GM18517 (cell line): ENCODE measurements at regions not wholly inside any gene's neighbourhood (a gene's known extent, or its start where the extent isn't known, plus 50 kb on each side); places are given as distances from the start of the nearest gene placed in this dataset.

ENCODE experiments used
- ATAC-seq: cut with Tn5 transposase; IDR thresholded peaks from one replicate; pipeline ENCODE4 v1.9.1; 2021; ENCODE audit warnings: mild to moderate bottlenecking, moderate library complexity; ENCODE audit not compliant: unreplicated experiment

DNA sequence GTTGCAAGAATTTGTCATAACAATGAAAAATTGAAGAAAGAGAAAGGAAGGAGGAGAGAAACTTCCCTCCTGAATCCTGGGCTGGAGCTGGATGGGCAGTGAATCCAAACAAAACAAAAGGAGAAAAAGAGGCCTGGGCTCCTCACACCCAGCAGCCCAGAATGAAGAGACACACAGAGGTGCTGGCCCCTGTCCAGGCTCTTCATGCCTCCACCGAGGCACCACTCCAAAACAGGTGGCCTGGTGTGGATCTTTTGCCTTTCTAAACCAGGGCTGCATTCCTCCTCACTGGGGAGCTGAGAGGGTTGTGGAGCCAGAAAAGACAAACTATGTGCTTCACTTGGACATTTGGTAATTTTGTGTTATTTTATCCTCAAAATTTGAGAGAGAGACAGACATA is 76.0 kb downstream of the FAM124B start:
- ATAC-seq, result no peak

GRCh38 chr2:224324604-224325003 is 77.3 kb downstream of the FAM124B start:
- ATAC-seq, result no peak

- no peak for ATAC-seq
Measured at GRCh38 chr2:224320660-224321059, 81.2 kb downstream of the FAM124B start.

GRCh38 chr2:224319750-224320149 is 82.2 kb downstream of the FAM124B start:
- no peak for ATAC-seq

- no peak for ATAC-seq
Measured at GRCh38 chr2:224312741-224313140, 89.2 kb downstream of the FAM124B start.

GRCh38 chr2:224310943-224311625 is 90.8 kb downstream of the FAM124B start:
- ATAC-seq, result no peak

GRCh38 chr2:224309176-224309575 is 92.7 kb downstream of the FAM124B start:
- no peak for ATAC-seq

DNA sequence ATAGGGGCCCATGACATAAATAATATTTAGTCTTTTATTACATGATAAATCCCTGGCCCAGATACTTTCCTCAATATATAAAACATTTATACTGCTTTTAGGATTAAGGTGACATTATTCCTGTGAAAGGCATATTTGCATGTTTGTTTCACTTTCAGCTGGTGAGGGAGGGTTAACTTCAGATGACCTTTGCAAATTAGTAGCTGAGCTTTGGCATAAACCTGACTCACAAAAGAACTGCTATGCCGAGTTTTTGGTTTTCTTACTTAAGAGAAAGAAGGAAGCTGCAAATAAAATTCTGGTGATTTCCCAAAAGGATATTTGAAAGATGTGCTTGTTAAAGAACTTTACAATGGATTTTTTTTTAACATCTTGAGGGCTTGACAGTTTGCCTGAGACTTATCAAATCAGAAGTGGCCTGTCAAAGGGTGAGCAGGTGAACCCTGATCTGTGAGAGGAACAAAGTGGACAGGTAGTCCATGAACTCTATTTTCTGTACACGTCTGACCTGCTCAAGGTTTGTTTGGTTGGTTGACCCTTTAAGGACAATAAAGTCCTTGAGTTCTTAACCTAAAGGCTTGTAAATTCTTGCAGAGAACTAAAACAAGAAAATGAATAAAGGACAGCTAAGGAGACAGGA is 93.5 kb downstream of the FAM124B start:
- peak; percentile 94 for ATAC-seq

DNA sequence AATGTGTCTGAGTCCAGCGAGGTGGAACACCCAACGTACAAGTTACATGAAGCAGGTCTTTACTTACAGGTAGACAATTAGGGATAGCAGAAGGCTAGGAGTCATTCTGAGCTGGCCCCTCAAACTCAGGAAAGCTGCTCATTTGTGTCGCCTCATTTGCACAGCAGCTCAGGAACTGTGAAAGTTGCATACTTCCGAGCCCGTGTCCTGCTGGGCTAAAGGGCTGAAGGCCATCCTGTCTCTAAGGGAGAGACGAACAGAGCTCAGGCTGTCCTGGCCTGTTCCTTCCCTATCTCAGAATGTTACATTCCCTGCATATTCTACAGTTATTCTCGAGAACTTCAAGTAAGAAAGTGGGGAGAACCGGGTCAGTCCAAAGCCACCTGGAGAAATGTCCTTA is 99.0 kb downstream of the FAM124B start:
- no peak for ATAC-seq

GRCh38 chr2:224293976-224294375 is 107.9 kb downstream of the FAM124B start:
- no peak for ATAC-seq

GRCh38 chr2:224287531-224287930 is 114.4 kb downstream of the FAM124B start:
- no peak for ATAC-seq

GRCh38 chr2:224286923-224287322 is 115.0 kb downstream of the FAM124B start:
- no peak for ATAC-seq

DNA sequence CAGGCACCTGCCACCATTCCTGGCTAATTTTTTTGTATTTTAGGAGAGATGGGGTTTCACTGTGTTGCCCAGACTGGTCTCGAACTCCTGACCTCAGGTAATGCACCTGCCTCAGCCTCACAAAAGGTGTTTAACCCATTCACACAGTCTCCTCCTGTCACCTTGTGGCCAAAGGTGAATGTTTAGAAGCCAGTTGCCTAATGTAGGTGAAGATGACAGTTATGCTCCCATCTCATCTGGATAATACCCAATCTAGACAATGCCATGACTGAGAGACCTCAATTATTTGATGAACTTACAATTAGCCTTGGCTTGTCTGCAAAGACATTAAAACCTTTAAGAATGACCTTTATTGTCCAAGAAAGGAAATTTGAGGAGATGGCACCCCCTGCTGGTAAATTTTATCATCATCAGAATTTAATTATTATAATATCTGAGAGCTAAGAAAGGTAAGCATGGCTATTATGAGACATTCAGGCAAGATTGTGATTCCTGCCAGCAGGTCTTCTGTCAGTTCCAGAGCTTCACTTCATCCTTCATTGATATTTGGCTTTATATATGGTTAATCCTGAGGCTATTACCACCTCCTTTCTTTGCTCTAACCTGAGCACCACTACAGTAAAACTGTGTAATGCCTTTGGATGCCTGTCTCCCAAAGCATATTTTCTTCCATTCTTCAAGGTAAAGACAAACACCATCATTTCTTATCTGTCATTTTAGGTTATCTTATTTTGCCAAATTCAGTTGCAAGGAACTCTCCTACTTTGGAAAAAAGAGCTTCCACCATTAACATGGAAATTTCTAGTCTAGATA is 117.6 kb downstream of the FAM124B start:
- no peak for ATAC-seq

GRCh38 chr2:224283466-224283965 is 118.4 kb downstream of the FAM124B start:
- ATAC-seq, result no peak

DNA sequence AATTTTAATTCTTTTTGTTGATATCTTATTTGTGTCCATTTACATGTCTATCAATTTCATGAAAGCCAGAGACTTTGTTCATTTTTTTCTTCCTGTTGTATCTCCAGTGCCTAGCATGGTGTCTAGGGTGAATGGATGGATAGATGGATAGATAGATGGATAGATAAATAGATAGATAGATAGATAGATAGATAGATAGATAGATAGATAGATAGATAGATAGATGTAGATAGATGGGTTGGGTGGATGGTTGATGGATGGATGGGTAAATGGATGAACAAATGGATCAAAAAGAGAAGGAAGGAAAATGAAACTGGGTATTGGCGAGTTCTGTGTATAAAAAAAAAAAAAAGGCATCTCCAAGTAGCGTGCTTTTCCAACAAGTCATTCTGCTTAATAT is 120.5 kb downstream of the FAM124B start:
- ATAC-seq, result no peak

DNA sequence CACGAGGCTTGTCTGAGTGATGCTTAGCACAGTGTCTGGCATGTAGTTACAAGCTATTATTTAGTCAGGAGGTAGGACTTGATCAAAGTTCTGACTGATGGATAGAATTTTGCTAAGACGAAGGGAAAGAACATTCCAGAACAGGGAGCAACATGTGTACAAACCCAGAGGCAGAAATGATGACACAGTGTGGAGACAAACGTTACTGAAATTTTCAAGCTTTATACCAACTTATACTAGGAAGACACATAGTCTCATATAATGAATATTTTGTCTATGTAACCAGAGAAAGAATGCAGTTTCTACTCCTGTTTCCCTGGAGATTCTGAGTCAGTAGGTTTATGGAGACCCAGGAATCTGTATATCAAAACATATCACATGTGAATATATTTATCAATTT is 123.4 kb downstream of the FAM124B start:
- no peak for ATAC-seq

GRCh38 chr2:224276251-224276650 is 125.7 kb downstream of the FAM124B start:
- ATAC-seq, result no peak

DNA sequence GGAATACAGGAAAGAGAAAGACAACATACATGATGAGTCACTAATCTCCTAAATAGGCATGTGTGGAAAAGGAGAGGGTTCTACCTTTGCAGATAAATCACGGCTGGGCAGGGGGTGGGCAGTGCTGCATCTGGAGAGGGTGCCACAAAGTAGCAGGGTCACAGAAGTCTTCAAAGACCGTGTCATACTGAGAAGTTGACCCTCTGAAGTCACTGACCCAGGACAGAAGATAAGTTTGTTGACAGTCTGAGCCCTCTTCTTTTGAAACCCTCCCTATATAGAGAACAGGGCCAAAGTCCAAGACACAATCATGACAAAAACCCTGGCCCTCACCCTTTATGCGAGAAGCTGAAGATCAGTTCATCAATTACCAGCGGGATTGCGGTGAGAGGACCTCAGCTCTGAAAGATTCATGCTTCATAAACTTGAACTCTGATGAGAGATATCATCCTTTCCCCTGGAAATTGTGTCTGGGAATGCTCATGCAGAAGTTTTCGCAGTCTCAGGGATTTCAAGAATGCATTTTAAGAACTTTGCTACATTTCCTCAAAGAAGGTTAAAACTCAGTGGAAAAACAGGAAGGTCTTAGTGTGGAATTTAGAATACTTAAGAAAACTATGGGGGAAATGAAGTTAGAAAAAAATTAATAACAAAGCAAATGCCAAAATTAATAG is 129.5 kb downstream of the FAM124B start:
- ATAC-seq, result no peak

DNA sequence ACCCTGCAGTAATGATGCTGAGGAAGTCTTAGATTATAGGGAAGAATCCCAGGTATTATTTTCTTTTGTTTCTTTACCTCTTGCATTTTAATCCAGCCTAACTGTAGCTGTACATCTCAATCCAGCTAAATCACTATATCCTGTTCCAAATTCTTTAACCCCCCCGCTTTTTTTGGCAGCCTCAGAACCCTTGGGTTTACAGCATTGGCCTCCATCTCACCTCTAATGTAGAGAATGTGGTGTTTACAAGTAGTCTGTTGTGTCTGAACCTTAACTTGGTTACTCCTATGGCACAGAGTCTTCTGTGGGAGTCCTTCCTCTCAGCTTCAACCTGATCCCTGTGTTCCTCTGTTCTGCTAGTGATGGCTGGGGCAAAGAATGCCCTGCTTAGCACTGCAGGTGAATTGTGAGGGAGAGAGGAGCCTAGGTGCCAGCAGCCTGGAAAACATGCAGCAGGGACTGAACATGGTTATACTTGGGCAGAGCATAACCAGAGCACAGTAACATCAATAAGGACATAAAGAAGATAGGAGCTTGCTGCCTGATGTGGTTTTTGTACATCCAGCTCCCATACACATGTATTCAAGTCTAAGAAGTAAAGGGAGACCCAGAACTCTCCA is 130.2 kb downstream of the FAM124B start:
- no peak for ATAC-seq

- ATAC-seq, result no peak
Measured at GRCh38 chr2:224268441-224268840, 133.5 kb downstream of the FAM124B start.

GRCh38 chr2:224264259-224264658 is 137.6 kb downstream of the FAM124B start:
- ATAC-seq, result no peak
